HG02885 (cell line): ENCODE measurements at regions not wholly inside any gene's neighbourhood (a gene's known extent, or its start where the extent isn't known, plus 50 kb on each side); places are given as distances from the start of the nearest gene placed in this dataset.
A peak's percentile ranks its signal among the peaks of the same experiment; 100 is the strongest.

Experiments used
- ATAC-seq: cut with Tn5 transposase; IDR thresholded peaks from one replicate; pipeline ENCODE4 v1.9.1; 2021; ENCODE audit warnings: mild to moderate bottlenecking; ENCODE audit not compliant: unreplicated experiment, poor library complexity

- no peak for ATAC-seq
Observed at GRCh38 chr1:221949996-221950395, 208.1 kb upstream of the DUSP10 start.

DNA sequence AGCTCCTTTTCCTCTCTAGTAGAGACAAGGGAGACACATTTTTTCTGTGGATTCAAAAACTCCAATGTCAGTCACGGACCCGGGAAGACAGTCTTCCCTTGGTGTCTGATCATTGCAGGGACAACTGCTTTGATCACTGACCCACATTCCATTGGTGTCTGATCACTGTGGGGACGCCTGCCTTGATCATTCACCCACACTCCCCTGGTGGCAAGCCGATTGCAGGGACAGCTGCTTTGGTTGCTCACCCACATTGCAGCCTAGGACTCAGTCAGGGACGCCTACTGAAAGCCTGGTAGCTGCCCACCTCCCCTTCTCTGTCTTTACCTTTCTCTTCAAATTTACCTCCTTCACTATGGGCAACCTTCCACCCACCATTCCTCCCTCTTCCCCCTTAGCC is 206.6 kb upstream of the DUSP10 start:
- ATAC-seq: no peak

- ATAC-seq: no peak
Observed at GRCh38 chr1:221947731-221948130, 205.8 kb upstream of the DUSP10 start.

DNA sequence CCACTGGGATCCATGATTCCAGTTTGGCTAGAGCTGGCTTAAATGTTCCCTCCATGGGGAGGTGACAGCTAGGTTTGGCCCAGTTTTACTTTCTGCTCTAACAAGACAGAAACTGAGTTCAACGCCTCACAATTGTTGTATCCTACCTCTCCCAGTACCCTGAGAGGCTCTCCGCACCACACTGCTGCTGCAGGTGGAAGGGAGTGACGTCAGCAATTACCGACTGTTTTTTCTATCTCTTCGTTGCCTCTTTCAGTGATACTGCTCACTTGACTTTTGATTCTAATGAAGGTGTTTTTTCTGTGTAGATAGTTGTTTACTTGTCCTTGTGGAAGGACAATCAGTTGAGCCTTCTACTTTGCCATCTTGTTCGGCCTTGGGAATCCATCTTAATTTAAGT is 204.9 kb upstream of the DUSP10 start:
- no peak for ATAC-seq

DNA sequence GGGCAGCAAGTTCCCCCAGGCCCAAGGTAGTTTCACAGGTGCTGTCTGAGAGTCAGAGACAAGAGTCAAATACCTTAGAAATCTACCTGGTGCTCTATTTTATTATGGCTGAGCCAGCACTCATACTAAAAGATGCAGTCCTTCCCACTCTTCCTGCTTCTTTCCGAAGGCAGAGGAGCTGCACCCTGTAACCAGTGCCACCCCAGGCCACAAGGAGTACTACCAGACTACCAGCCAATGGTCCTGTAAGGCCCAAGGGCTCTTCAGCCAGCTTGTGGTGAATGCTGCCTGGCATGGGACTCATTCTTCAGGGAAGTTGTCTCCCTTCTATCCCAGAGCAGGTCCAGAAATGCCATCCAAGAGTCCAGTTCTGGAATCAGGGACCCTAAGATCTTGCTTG is 203.8 kb upstream of the DUSP10 start:
- no peak for ATAC-seq

GRCh38 chr1:221944247-221944870 is 202.5 kb upstream of the DUSP10 start:
- no peak for ATAC-seq

DNA sequence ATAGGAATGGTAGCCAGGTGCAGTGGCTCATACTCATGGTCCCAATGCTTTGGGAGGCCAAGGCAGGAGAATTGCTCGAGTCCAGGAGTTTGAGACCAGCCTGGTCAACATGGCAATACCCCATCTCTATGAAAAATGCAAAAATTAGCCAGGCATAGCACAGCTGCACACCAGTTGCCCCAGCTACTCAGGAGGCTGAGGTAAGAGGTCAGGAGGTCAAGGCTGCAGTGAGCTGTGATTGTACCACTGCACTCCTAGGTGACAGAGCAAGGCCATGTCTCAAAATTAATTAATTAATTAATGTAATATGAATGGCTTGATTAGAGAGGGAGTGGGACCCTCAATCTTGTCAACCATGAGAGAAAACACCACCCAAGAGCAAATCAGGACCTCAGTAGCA is 198.7 kb upstream of the DUSP10 start:
- no peak for ATAC-seq

GRCh38 chr1:221939607-221940006 is 197.7 kb upstream of the DUSP10 start:
- ATAC-seq: peak; percentile 62

GRCh38 chr1:221937155-221937953 is 195.5 kb upstream of the DUSP10 start:
- ATAC-seq: peak; percentile 65

DNA sequence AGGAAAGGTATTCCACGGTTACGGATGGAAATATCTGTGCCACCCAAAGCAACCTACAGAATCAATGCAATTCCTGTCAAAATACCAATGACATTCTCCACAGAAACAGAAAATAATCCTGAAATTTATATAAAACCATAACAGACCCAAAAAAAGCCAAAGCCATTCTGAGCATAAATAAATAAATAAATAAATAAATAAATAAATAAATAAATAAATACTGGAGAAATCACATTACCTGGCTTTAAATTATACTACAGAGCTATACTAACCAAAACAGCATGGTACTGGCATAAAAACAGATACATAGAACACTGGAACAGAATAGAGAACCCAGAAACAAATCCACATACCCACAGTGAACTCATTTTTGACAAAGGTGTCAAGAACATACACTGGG is 191.9 kb upstream of the DUSP10 start:
- no peak for ATAC-seq

GRCh38 chr1:221926441-221926840 is 184.6 kb upstream of the DUSP10 start:
- ATAC-seq: no peak

DNA sequence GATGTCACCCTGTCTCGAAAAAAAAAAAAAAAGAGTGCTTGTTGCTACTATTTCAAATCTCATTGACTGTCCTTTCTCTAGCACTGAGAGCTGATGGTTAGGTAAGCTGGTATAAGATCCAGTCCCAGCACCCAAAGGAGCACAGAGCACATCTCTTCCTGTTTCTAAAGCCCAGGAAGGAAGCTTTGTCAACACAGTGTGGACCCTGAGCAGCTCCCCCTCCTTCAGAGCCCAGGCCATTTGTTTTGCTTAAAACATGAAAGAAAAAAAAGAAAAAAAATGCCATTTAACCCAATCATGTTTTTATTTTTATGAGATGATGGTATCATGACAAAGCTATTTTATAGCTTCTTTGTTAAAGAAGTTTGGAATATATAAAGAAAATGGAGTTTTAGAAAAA is 184.1 kb upstream of the DUSP10 start:
- no peak for ATAC-seq

- no peak for ATAC-seq
Observed at GRCh38 chr1:221923929-221924598, 182.2 kb upstream of the DUSP10 start.

GRCh38 chr1:221921936-221922335 is 180.0 kb upstream of the DUSP10 start:
- no peak for ATAC-seq

DNA sequence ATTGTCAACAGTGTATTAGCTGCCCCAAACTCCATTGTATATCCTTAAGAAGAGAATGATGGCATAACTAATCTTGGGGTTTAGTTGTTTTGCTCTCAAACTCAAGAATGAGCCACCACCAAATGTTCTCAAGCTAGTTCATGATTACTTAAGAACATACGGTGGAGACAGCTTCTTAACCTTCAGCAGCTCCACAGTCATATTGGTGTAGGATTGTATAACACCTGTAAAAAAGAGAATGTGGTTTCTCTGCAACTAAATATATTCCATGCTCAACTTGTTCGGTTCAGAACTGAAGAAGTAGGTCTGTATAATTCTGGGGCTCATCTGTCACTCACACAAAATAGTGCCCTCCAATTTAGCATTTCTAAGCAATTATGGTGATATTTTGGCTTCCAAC is 177.9 kb upstream of the DUSP10 start:
- no peak for ATAC-seq

GRCh38 chr1:221919341-221919740 is 177.5 kb upstream of the DUSP10 start:
- no peak for ATAC-seq

GRCh38 chr1:221916176-221916575 is 174.3 kb upstream of the DUSP10 start:
- no peak for ATAC-seq

DNA sequence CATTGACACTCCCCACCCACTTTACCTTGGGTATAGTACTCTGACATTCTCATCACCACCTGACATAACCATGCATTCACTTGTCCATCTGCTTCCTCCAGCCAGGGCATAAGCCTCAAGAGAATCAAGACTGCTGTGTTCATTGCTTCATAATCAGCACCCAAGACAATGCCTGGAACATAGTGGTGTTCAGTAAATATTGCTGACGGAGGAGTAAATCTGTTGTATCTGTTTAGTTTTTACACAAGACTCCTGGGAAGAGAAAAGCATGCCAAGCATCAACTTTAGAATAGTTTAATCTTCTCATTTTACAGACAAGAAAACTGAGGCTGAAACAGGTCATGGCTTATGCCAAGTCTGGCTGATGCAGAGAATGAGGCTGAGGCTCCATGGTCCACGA is 173.9 kb upstream of the DUSP10 start:
- ATAC-seq: no peak

GRCh38 chr1:221913351-221913892 is 171.5 kb upstream of the DUSP10 start:
- no peak for ATAC-seq

DNA sequence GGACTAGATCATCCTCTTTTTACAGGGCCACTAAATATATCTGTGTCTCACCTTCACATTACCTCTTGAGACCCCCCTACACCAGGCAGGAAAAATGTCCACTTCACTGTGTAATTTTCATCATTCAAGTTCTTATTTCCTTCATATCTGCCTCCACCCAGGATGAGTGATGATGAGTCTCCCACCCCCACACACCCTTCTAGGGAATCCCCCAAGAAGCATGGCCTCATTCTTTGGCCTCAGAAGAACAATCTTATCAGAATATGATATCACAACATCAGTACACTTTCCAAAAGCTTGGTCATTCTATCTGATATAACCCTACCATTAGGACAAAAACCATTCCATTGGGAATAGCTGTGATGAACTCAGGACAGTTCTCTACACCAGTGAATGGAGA is 170.3 kb upstream of the DUSP10 start:
- ATAC-seq: no peak

- peak; percentile 65 for ATAC-seq
Observed at GRCh38 chr1:221911714-221912113, 169.8 kb upstream of the DUSP10 start.
